HEK293 (cell line): ENCODE measurements at regions not wholly inside any gene's neighbourhood (a gene's known extent, or its start where the extent isn't known, plus 50 kb on each side); places are given as distances from the start of the nearest gene placed in this dataset.

Experiments
- CTCF ChIA-PET: fragments of 350-600 bp; formaldehyde crosslinking; extraction: SDS; loops from one replicate; lab custom pipeline; 2021; ENCODE audit warnings: antibody characterized with exemption; lab: Yijun Ruan, JAX
- POLR2A ChIA-PET: fragments of 300-600 bp; formaldehyde crosslinking; extraction: SDS; loops from one replicate; lab custom pipeline; 2020; ENCODE audit warnings: antibody characterized with exemption, inconsistent platforms; lab: Yijun Ruan, JAX
- H3K27ac ChIP-seq: fragments of 200-500 bp; sonication (Bioruptor generic); 2 replicates; pipeline ENCODE4 v1.5.1; 2014; ENCODE audit warnings: low read depth, low read length, control low read depth, inconsistent platforms; ENCODE audit errors: extremely low read depth
- H3K36me3 ChIP-seq, 2 experiments: fragments of 200-500 bp in 1 of 2; sonication (Bioruptor generic) in 1 of 2; 1 replicate in 1 of 2; 2 replicates in 1 of 2; pipeline ENCODE4 v1.5.1; 2014 to 2017; ENCODE audit warnings: inconsistent platforms in 2 of 2, low read length in 2 of 2; ENCODE audit not compliant: control insufficient read depth in 2 of 2, insufficient read depth in 1 of 2
- H3K4me1 ChIP-seq: fragments of 200-500 bp; sonication (Bioruptor generic); 2 replicates; pipeline ENCODE4 v1.5.1; 2014; ENCODE audit warnings: mild to moderate bottlenecking, low read length, inconsistent platforms; ENCODE audit not compliant: control insufficient read depth, insufficient read depth
- H3K4me3 ChIP-seq: 2 replicates; pipeline ENCODE4 v1.5.1; 2011; ENCODE audit warnings: low read depth, mild to moderate bottlenecking, control low read depth, low read length, moderate library complexity
- H3K9me3 ChIP-seq: fragments of 200-500 bp; sonication (Bioruptor generic); 2 replicates; pipeline ENCODE4 v1.5.1; 2014; ENCODE audit warnings: low read depth, low read length, inconsistent platforms; ENCODE audit not compliant: control insufficient read depth, insufficient read depth
- BCL11B ChIP-seq: fragments of 450-650 bp; formaldehyde crosslinking; IDR thresholded peaks from 2 replicates; pipeline ENCODE4 v1.5.1; 2016; ENCODE audit warnings: low read depth, missing biosample characterization, missing genetic modification characterization
- PRDM10 ChIP-seq: fragments of 450-650 bp; formaldehyde crosslinking; IDR thresholded peaks from 2 replicates; pipeline ENCODE4 v1.5.1; 2016; ENCODE audit warnings: missing biosample characterization, missing genetic modification characterization
- RBAK ChIP-seq: fragments of 450-650 bp; formaldehyde crosslinking; IDR thresholded peaks from 2 replicates; pipeline ENCODE4 v1.5.1; 2016; ENCODE audit warnings: missing biosample characterization, missing genetic modification characterization
- REPIN1 ChIP-seq: fragments of 450-650 bp; formaldehyde crosslinking; IDR thresholded peaks from 2 replicates; pipeline ENCODE4 v1.5.1; 2017; ENCODE audit warnings: missing biosample characterization, missing genetic modification characterization, low read depth
- SALL2 ChIP-seq: fragments of 450-650 bp; formaldehyde crosslinking; IDR thresholded peaks from 2 replicates; pipeline ENCODE4 v1.5.0; 2017; ENCODE audit warnings: missing biosample characterization, mild to moderate bottlenecking, missing genetic modification characterization, borderline replicate concordance
- ZBTB49 ChIP-seq: fragments of 450-650 bp; formaldehyde crosslinking; IDR thresholded peaks from 2 replicates; pipeline ENCODE4 v1.5.1; 2016; ENCODE audit warnings: missing biosample characterization, missing genetic modification characterization, low read depth
- ZBTB7A ChIP-seq: fragments of 450-650 bp; formaldehyde crosslinking; IDR thresholded peaks from 2 replicates; pipeline ENCODE4 v1.5.1; 2016; ENCODE audit warnings: low read depth, missing biosample characterization, missing genetic modification characterization
- ZBTB8A ChIP-seq: fragments of 450-650 bp; formaldehyde crosslinking; IDR thresholded peaks from 2 replicates; pipeline ENCODE4 v1.5.1; 2016; ENCODE audit warnings: missing biosample characterization, missing genetic modification characterization
- ZFP69B ChIP-seq: fragments of 450-650 bp; formaldehyde crosslinking; IDR thresholded peaks from 2 replicates; pipeline ENCODE4 v1.5.1; 2016; ENCODE audit warnings: missing biosample characterization, missing genetic modification characterization
- ZIC2 ChIP-seq: fragments of 450-650 bp; formaldehyde crosslinking; IDR thresholded peaks from 2 replicates; pipeline ENCODE4 v1.5.1; 2016; ENCODE audit warnings: missing biosample characterization, missing genetic modification characterization
- ZNF133 ChIP-seq: fragments of 450-650 bp; formaldehyde crosslinking; IDR thresholded peaks from 2 replicates; pipeline ENCODE4 v1.5.1; 2016; ENCODE audit warnings: missing biosample characterization, missing genetic modification characterization
- ZNF157 ChIP-seq: fragments of 450-650 bp; formaldehyde crosslinking; IDR thresholded peaks from 2 replicates; pipeline ENCODE4 v1.5.1; 2016; ENCODE audit warnings: missing biosample characterization, missing genetic modification characterization
- ZNF324 ChIP-seq: fragments of 450-650 bp; formaldehyde crosslinking; IDR thresholded peaks from 2 replicates; pipeline ENCODE4 v1.5.1; 2016; ENCODE audit warnings: missing biosample characterization, missing genetic modification characterization
- ZNF488 ChIP-seq: fragments of 450-650 bp; formaldehyde crosslinking; IDR thresholded peaks from 2 replicates; pipeline ENCODE4 v1.5.1; 2016; ENCODE audit warnings: missing biosample characterization, missing genetic modification characterization
- ZNF514 ChIP-seq: fragments of 450-650 bp; formaldehyde crosslinking; IDR thresholded peaks from 2 replicates; pipeline ENCODE4 v1.5.1; 2016; ENCODE audit warnings: missing biosample characterization, missing genetic modification characterization
- ZNF555 ChIP-seq: fragments of 450-650 bp; formaldehyde crosslinking; conservative IDR thresholded peaks from 2 replicates; pipeline ENCODE4 v1.5.1; 2017; ENCODE audit warnings: missing biosample characterization, mild to moderate bottlenecking, missing genetic modification characterization, inconsistent platforms
- ZNF792 ChIP-seq: fragments of 450-650 bp; formaldehyde crosslinking; IDR thresholded peaks from 2 replicates; pipeline ENCODE4 v1.5.1; 2016; ENCODE audit warnings: missing biosample characterization, missing genetic modification characterization
- ZSCAN23 ChIP-seq: fragments of 450-650 bp; formaldehyde crosslinking; IDR thresholded peaks from 2 replicates; pipeline ENCODE4 v1.5.1; 2016; ENCODE audit warnings: missing biosample characterization, missing genetic modification characterization

GRCh38 chr3:156761713-156762451 lies 64.3 kb upstream of the LEKR1 start:
- ChIA-PET CTCF (interaction anchor here (0.6 to 2.5 kb wide), 3 partner anchors 11 to 53 kb away, joined by 3 to 6 read pairs (median 5); no protein-coding TSS in a partner anchor), POLR2A (interaction anchor here (1.4 kb wide), 1 partner anchor 206 kb away, joined by 3 read pairs; the partner anchor contains the start of gene SSR3)
- H3K27ac ChIP-seq: no peak overlapping the region
- no peak overlapping the region for H3K4me3 ChIP-seq
- no peaks in the 10 kb centered on the region for H3K9me3 ChIP-seq
- H3K4me1 ChIP-seq: no peaks in the 10 kb centered on the region
- no peaks in the 10 kb centered on the region for H3K36me3 ChIP-seq
- TF ChIP-seq ZFP69B (no peak), SALL2 (tag by site-specific recombination) (no peak), ZNF133 (tag by site-specific recombination) (no peak), ZSCAN23 (tag by site-specific recombination) (no peak)

GRCh38 chr3:156762631-156763185 lies 63.4 kb upstream of the LEKR1 start:
- Histone ChIP-seq H3K36me3 (no peaks in the 10 kb centered on the region), H3K9me3 (no peaks in the 10 kb centered on the region), H3K27ac (no peak overlapping the region), H3K4me1 (no peaks in the 10 kb centered on the region), H3K4me3 (no peak overlapping the region)
- CTCF ChIA-PET: interaction anchor here (0.6 to 2.5 kb wide), 2 partner anchors 12 to 54 kb away, joined by 3 to 6 read pairs; no protein-coding TSS in a partner anchor
- POLR2A ChIA-PET: interaction anchor here (1.4 kb wide), 1 partner anchor 207 kb away, joined by 3 read pairs; the partner anchor contains the start of gene SSR3
- peak; percentile 30; the same call in 1 of the 2 replicates for TF ChIP-seq ZIC2 (tag by site-specific recombination)
- TF ChIP-seq REPIN1 (tag by site-specific recombination): no peak

GRCh38 chr3:156763386-156763785 lies 62.8 kb upstream of the LEKR1 start:
- no peaks in the 10 kb centered on the region for H3K36me3 ChIP-seq
- H3K27ac ChIP-seq: no peak overlapping the region
- H3K4me3 ChIP-seq: no peak overlapping the region
- POLR2A ChIA-PET: interaction anchor here (1.4 kb wide), 1 partner anchor 208 kb away, joined by 3 read pairs; the partner anchor contains the start of gene SSR3
- CTCF ChIA-PET: interaction anchor here (2.5 kb wide), 1 partner anchor 13 kb away, joined by 6 read pairs; no protein-coding TSS in a partner anchor
- H3K9me3 ChIP-seq: no peaks in the 10 kb centered on the region
- H3K4me1 ChIP-seq: no peaks in the 10 kb centered on the region
- no peak for TF ChIP-seq ZNF792
- TF ChIP-seq ZNF488 (tag by site-specific recombination): no peak
- TF ChIP-seq ZNF514 (tag by site-specific recombination): no peak
- TF ChIP-seq PRDM10 (tag by site-specific recombination): no peak
- no peak for TF ChIP-seq ZNF157 (tag by site-specific recombination)
- no peak for TF ChIP-seq ZBTB7A
- no peak for TF ChIP-seq ZBTB49 (tag by site-specific recombination)
- TF ChIP-seq ZBTB8A: no peak
- TF ChIP-seq ZNF324 (tag by site-specific recombination): no peak
- no peak for TF ChIP-seq ZNF555
- TF ChIP-seq ZIC2 (tag by site-specific recombination): no peak
- TF ChIP-seq RBAK (tag by site-specific recombination): no peak
- no peak for TF ChIP-seq BCL11B
- TF ChIP-seq, all 188 proteins: peak for 0
